Adrenal gland (tissue), 5 donors: ENCODE measurements at regions not wholly inside any gene's neighbourhood (a gene's known extent, or its start where the extent isn't known, plus 50 kb on each side); places are given as distances from the start of the nearest gene placed in this dataset.

Experiments used
- CTCF ChIP-seq, 6 experiments: fragments of 450-650 bp in 4 of 6; fragments of 200-600 bp in 2 of 6; sonication (generic) in 1 of 6; IDR thresholded peaks; 1 replicate in 5 of 6; 2 replicates in 1 of 6; pipeline versions ENCODE4 v1.5.1 to v1.8.0; 2016 to 2021; ENCODE audit warnings: antibody characterized with exemption in 6 of 6, mild to moderate bottlenecking in 2 of 6, moderate library complexity in 1 of 6
- POLR2A ChIP-seq, 2 donors: fragments of 450-650 bp; IDR thresholded peaks; one replicate each; pipeline ENCODE4 v1.6.1; 2017; ENCODE audit warnings: antibody characterized with exemption in 2 of 2, mild to moderate bottlenecking in 2 of 2, moderate library complexity in 1 of 2
- donor health status: DM: no; HTN: no; CAD: no.

GRCh38 chr5:153881687-153882086 lies 157.0 kb downstream of the FAM114A2 start:
- TF ChIP-seq CTCF (IDR thresholded peaks at IDR 0.05) (no peak), POLR2A (IDR thresholded peaks at IDR 0.05) (no peak)
